ENCODE measurements at regions not wholly inside any gene's neighbourhood (a gene's known extent, or its start where the extent isn't known, plus 50 kb on each side); places are given as distances from the start of the nearest gene placed in this dataset.

DNA sequence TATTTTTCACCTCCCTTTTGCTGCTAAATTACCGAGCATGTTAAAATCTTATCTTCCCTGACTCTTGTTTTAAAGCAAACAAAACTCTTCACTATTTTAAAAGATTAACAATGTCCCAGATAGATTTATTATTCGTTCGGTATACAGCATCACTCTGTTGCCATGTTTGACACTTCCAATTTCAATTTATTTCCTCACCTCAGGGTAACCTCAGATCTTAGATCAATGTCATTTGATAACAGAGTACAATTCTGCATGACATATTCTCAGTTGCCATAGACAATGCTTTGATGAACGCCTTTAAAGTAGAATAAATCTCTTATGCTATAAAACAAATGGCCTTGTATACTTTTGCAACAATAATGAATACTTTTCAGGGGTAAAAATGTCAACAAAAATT lies 1078.1 kb upstream of the IGFBP7 start:
- no peaks in the 10 kb centered on the region for H3K36me3 ChIP-seq
- H3K9me3 ChIP-seq = peaks cover 0 to 19% of the 10 kb centered on the region in 2 donors
- TF ChIP-seq POLR2AphosphoS5 (IDR thresholded peaks at IDR 0.05) (no peak), POLR2A (IDR thresholded peaks at IDR 0.05) (no peak)
- TF ChIP-seq, protein P1, sequence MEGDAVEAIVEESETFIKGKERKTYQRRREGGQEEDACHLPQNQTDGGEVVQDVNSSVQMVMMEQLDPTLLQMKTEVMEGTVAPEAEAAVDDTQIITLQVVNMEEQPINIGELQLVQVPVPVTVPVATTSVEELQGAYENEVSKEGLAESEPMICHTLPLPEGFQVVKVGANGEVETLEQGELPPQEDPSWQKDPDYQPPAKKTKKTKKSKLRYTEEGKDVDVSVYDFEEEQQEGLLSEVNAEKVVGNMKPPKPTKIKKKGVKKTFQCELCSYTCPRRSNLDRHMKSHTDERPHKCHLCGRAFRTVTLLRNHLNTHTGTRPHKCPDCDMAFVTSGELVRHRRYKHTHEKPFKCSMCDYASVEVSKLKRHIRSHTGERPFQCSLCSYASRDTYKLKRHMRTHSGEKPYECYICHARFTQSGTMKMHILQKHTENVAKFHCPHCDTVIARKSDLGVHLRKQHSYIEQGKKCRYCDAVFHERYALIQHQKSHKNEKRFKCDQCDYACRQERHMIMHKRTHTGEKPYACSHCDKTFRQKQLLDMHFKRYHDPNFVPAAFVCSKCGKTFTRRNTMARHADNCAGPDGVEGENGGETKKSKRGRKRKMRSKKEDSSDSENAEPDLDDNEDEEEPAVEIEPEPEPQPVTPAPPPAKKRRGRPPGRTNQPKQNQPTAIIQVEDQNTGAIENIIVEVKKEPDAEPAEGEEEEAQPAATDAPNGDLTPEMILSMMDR (IDR thresholded peaks at IDR 0.05) = no peak
- no peaks in the 10 kb centered on the region for H3K4me1 ChIP-seq
- no peak overlapping the region for H3K4me3 ChIP-seq
- H3K27ac ChIP-seq = no peak overlapping the region
- no peak for DNase-seq (ENCODE audit: low spot score in 2 of 2)
- H3K27me3 ChIP-seq = no peaks in the 10 kb centered on the region
- intact Hi-C loops (cut with DNase I; ENCODE audit: low total_unique reads) = no loop called here

GRCh38 chr4:58175024-58175423 lies 1064.8 kb upstream of the IGFBP7 start:
- H3K4me3 ChIP-seq = no peak overlapping the region
- DNase-seq (ENCODE audit: low spot score in 2 of 2) = no peak
- no peaks in the 10 kb centered on the region for H3K27me3 ChIP-seq
- no peaks in the 10 kb centered on the region for H3K4me1 ChIP-seq
- H3K9me3 ChIP-seq = no peaks in the 10 kb centered on the region
- no peak overlapping the region for H3K27ac ChIP-seq
- intact Hi-C loops (cut with DNase I; ENCODE audit: low total_unique reads) = loop anchor here (5.0 to 10.0 kb wide), 2 partner anchors 420 to 1717 kb away; no protein-coding TSS in a partner anchor
- TF ChIP-seq POLR2AphosphoS5 (IDR thresholded peaks at IDR 0.05) = no peak
- no peaks in the 10 kb centered on the region for H3K36me3 ChIP-seq

GRCh38 chr4:58166490-58166889 lies 1056.3 kb upstream of the IGFBP7 start:
- Histone ChIP-seq H3K27ac (no peak overlapping the region), H3K9me3 (no peaks in the 10 kb centered on the region), H3K4me1 (no peaks in the 10 kb centered on the region), H3K27me3 (no peaks in the 10 kb centered on the region), H3K36me3 (no peaks in the 10 kb centered on the region), H3K4me3 (no peak overlapping the region)
- DNase-seq (ENCODE audit: low spot score in 2 of 2) = no peak
- TF ChIP-seq POLR2A (IDR thresholded peaks at IDR 0.05) = no peak
- TF ChIP-seq, protein P1 (IDR thresholded peaks at IDR 0.05) = no peak
- TF ChIP-seq POLR2AphosphoS5 (IDR thresholded peaks at IDR 0.05) = no peak
- intact Hi-C loops (cut with DNase I; ENCODE audit: low total_unique reads) = no loop called here

GRCh38 chr4:58163156-58163555 lies 1053.0 kb upstream of the IGFBP7 start:
- DNase-seq (ENCODE audit: low spot score in 2 of 2) = no peak
- no peak overlapping the region for H3K27ac ChIP-seq

GRCh38 chr4:58149404-58150085 lies 1039.4 kb upstream of the IGFBP7 start:
- H3K4me3 ChIP-seq = no peak overlapping the region
- H3K4me1 ChIP-seq = no peaks in the 10 kb centered on the region
- H3K9me3 ChIP-seq = no peaks in the 10 kb centered on the region
- DNase-seq (ENCODE audit: low spot score in 2 of 2) = no peak
- H3K27me3 ChIP-seq = no peaks in the 10 kb centered on the region
- H3K27ac ChIP-seq = no peak overlapping the region
- intact Hi-C loops (cut with DNase I; ENCODE audit: low total_unique reads) = no loop called here
- H3K36me3 ChIP-seq = no peaks in the 10 kb centered on the region
- TF ChIP-seq POLR2A (IDR thresholded peaks at IDR 0.05) (no peak), POLR2AphosphoS5 (IDR thresholded peaks at IDR 0.05) (no peak)
- TF ChIP-seq, protein P1 (IDR thresholded peaks at IDR 0.05) = no peak

More at GRCh38 chr4:58163156-58163555, 1053.0 kb upstream of the IGFBP7 start:
- Histone ChIP-seq H3K4me3 (no peak overlapping the region), H3K4me1 (no peaks in the 10 kb centered on the region), H3K27me3 (no peaks in the 10 kb centered on the region), H3K9me3 (no peaks in the 10 kb centered on the region), H3K36me3 (no peaks in the 10 kb centered on the region)
- TF ChIP-seq POLR2A (IDR thresholded peaks at IDR 0.05) (no peak), POLR2AphosphoS5 (IDR thresholded peaks at IDR 0.05) (no peak)
- TF ChIP-seq, protein P1 (IDR thresholded peaks at IDR 0.05) = no peak
- intact Hi-C loops (cut with DNase I; ENCODE audit: low total_unique reads) = no loop called here
